GM18873 (cell line): ENCODE measurements at regions not wholly inside any gene's neighbourhood (a gene's known extent, or its start where the extent isn't known, plus 50 kb on each side); places are given as distances from the start of the nearest gene placed in this dataset.

ENCODE experiments used
- ATAC-seq: cut with Tn5 transposase; IDR thresholded peaks from one replicate; pipeline ENCODE4 v1.9.1; 2021; ENCODE audit warnings: mild to moderate bottlenecking, moderate library complexity, moderate number of reproducible peaks; ENCODE audit not compliant: unreplicated experiment, low FRiP score

DNA sequence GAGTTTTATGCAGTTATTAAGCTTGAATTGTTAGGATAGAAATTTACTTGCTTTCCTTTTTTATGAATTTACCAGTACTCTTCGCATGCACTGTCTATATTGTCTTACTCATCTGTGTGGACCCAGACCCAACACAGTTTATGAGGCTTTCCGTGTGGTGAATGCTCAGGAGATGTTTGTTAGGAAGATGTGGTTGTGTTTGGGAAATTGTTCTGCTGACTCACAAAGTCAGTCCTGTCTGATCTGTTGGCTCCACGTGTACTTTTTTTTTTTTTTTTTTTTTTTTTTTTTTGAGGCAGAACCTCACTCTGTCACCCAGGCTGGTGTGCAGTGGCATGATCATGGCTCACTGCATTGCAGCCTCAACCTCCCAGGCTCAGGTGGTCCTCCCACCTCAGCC, 532.5 kb downstream of the LMO7 start:
- no peak for ATAC-seq

DNA sequence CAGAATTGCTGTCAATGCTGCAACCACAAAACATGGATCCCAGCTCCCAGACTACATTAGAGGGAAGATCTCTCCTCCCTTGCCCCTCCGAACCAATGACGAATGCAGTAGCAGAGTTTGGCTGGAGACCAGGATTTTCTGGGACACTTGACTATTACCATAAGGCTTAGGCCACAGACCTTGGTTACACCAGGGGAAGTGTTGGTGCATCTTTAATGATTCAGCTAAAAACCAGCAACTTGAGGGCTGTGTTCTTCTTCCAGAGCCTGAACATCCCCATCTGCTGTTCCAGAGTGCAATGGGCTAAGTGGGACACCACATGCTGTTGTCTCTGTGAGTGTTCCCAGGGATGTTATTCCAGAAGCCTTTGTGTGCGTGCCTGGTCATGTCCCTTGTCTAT, 528.2 kb downstream of the LMO7 start:
- no peak for ATAC-seq

DNA sequence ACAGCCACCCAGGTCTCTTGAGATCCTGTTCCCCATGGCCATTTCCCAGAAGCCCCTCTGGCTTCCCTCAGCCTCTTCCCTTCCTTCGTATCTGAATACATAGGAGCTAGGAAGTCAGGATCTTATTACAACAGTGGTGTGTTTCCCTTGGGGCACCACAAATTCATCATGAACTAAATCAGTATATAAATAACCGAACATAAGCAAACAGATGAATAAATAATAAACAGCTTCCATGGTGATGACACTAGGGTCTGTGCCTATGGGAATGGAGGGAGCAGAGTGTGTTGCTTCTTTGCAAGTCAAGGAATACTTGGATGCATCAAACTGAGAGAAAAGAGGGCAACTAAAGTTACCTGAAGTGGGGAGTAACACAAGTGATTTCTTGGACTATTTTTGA, 527.6 kb downstream of the LMO7 start:
- ATAC-seq = no peak

DNA sequence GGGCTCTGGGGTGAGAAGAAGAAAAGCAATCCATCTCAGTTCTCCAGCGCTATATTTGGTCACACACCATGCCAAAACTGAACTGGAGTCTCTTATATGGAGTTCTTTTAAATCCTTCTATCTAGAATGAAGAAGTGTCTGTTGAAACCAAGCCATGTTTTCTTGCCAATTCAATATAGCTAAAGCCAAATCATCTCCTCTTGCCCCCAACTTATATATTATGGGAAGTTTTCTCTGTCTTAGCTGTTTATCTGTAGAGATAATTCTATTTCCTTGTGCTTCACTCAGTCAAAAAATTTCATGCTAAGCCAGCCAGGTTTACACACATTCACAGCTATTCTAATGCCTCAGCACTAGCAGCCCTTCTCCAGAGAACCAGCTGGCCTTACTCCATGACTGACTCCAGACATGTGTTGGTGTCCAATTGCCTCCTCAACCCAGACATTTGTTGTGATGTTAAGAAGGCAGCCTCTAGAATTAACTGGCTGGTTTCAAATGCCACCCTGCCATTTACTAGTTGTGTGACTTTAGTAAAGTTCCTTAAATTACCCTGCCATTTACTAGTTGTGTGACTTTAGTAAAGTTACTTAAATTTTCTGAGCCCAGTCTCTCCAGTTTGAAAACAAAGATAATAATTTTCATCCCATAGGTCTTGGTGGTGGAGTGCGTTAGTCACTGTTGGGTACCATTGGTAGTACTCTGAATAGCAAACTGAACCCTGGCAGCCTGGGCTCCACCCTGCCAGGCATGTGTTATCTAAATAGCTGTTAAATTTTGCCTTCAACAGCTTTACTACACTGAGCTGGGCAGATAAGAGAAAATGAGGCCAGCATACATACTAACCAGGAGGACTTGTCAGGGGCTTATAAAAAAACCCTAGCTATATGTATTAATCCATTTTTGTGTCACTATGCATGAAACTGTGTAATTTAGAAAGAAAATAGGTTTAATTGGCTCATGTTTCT, 525.1 kb downstream of the LMO7 start:
- no peak for ATAC-seq

DNA sequence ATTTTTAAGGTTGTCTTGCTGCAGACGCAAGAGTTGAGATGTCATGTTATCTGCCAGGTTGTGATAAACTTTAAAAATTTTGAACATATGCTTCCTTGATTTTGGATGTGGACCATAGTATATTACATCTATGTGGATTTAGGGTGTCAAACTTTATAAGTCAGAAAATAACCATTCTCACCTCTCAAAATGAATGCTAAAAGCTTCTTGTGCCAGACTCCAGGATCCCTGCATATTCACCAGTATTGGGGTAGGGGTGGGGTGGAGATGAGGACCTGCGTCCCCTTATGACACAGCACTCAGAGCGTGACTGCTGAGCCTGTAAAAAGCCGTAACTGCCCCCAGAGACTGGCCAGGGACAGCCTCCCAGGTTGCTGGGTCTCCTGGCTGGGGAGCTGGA, 524.4 kb downstream of the LMO7 start:
- no peak for ATAC-seq

DNA sequence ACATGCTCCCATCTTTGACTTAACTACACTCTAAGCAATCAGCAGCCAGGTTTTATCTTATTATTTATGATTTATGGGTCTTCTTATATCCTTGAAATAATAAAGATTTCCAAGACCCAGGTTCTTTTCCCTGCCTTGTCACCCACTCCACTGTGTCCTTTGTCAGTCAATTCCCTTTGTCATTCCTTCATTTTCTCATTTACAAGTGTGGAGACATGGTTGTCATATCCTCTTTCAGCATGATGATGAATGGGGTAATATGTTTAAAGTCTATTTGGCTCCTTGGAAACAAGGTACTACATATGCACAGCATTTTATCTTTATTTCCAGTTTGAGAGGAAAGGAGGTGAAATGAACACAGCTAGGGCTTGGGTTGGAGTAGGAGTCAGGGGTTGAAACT, 521.8 kb downstream of the LMO7 start:
- no peak for ATAC-seq

DNA sequence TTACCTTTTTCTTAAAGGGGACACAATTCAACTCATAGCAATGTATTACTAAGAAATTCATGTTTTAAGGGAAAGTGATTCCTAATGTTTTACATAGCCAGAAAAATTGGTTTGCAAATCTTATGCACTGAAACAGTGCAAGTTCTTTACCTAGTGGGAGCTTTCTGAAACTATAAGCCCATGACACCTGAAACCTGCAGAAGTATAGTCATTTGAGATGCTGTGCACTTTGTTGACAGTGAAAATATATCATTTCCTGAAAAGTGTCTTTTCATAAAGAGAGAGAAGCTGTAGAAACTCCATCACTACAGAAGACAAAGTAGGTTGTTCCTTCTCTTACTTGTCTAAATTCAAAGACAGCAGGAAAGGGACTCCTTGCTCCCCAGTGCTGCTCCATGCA, 517.1 kb downstream of the LMO7 start:
- ATAC-seq = no peak

DNA sequence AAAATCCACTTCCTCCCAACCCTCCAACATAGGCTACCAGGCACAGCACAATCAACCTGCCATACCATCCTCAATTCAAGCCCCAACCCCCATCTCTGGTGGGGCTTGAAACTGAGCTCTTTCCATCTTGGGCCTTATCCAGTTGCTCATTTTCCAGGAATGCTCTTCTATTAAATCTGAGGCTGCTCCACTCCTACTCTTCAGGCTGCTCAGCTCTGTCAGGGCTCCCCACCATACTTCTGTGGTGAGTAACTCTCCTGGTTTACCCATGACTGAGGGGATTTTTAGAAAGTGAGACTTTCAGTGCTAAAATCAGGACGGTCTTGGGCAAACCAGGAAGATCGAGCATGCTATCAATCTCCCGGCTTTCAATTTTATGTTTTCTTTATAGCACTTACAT, 512.8 kb downstream of the LMO7 start:
- ATAC-seq = no peak

DNA sequence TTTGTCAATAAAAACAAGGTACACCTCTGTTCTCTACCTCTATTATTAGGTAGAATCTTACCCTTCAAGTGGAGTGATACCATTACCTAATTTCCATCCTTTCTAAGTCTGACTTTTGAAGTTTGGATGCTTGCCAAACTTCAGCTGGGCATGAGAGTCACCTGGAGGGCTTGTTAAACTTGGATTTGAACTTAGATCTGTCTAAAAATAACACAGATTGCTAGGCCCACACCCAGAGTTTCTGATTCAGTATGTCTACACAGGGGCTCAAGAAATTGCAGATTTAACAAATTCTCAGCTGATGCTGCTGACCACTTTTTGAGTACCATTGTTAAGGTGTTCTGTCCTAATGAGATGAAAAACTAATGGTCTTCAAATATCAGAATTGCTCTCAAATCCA, 512.2 kb downstream of the LMO7 start:
- ATAC-seq = no peak

DNA sequence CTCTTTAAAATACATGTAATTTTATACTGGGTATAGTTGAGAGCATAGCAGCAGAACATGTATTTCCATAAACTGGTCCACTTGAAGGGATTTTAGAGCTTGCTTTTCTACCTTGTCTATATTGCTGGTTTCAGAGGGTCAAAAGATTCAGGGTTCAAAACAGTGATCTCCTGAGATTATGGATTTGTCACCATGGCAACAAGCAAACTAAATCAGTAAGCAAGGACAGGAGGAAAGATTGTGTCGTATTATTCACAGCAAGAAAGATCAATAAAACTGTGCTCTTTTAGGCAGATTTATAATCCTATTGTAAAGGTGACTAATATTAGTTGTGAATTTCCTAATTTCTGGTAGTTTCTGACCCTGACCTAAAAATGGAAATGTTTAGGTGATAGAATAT, 496.4 kb downstream of the LMO7 start:
- ATAC-seq = no peak

DNA sequence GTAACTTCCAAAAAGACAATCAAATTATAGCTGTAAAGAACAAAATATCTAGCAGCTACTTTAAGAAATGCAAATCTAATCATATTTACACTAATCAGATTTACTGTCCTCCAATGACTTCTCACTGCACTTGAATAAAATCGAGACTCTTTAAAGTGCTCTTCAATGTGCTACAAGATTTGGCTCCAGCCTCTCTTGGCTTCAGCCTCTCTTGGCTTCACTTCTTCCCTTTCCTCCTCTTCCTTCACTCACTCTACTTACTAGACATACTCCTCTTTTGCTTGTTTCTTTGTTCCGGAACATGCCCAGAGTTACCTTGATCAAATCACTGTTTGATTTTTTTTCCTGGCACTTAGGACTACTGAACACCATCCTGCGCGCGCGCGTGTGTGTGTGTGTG, 495.4 kb downstream of the LMO7 start:
- no peak for ATAC-seq

DNA sequence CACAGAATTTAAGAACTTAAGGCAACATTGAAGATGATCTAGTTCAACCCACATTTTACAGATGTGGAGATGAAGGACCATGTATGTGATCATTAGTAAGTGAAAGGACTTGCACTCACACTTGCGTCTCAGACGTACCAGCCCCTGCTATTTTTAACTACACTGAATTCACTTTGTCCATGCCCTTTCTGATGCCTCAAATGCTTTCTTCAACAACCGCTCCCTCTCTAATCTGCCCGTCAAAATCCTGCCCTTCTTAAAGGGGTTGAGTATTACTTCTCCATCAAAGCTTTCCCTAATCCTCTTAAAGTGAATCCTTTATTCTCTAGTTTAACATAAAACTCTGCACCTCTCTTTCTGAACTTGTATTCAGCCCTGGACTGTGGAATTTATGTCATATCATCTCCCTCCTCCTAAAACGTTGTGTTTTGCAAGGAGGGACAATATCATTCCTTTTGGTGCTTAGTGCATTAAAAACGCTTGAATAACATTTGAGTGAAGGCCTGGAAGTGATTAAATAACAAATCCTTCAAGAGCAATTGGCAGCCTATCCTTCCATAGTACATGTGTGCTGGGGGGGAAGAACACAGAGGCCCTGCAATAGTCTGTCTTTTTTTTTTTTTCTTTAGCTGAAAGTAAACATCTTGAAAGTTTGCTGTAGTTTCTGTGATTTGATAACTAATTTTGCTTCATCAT, 493.3 kb downstream of the LMO7 start:
- ATAC-seq = no peak

DNA sequence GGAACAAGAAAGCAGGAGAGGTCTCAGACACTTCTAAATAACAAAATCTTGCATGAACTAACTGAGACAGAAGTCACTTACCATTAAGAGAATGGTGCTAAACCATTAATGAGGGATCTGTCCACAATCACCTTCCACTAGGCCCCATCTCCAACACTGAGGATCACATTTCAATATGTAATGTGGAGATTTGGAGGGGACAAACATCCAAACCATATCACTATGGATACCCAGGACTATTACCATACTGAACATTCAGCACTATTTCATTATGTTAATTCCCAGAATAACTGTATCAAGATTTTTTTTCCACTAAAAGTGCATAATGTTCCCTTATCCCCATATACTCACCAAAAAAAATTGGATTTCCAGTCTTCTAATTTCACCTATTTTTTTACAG, 491.8 kb downstream of the LMO7 start:
- no peak for ATAC-seq

DNA sequence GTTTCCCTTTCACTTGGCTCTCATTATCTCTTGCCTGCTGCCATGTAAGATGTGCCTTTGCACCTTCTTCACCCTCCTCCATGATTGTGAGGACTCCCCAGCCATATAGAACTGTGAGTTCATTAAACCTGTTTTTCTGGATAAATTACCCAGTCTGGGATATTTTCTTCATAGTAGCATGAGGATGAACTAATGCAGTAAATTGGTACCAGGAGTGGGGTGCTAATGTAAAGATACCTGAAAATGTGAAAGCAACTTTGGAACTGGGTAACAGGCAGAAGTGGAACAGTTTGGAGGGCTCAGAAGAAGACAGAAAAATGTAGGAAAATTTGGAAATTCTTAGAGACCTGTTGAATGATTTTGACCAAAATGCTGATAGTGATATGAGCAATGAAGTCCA, 487.4 kb downstream of the LMO7 start:
- ATAC-seq = no peak

DNA sequence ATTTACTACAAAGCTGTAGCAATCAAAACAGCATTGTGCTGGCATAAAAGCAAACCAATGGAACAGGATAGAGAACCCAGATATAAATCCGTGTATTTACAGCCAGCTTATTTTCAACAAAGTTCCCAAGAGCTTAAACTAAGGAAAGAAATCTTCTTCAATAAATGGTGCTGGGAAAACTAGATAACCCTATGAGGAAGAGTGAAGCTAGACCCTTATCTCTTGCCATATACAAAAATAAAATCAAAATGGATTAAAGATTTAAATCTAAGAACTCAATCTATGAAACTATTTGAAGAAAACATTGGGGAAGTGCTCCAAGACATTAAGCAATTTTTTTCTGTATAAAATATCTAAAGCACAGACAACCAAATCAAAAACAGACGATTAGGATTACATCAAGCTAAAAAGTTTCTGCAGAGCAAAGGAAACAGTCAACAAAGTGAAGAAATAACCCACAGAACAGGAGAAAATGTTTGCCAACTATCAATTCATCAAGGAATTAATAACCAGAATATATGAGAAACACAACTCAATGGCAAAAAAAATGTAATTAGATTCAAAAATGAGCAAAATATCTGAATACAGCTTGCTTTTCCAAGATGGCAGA, 480.7 kb downstream of the LMO7 start:
- ATAC-seq = no peak

DNA sequence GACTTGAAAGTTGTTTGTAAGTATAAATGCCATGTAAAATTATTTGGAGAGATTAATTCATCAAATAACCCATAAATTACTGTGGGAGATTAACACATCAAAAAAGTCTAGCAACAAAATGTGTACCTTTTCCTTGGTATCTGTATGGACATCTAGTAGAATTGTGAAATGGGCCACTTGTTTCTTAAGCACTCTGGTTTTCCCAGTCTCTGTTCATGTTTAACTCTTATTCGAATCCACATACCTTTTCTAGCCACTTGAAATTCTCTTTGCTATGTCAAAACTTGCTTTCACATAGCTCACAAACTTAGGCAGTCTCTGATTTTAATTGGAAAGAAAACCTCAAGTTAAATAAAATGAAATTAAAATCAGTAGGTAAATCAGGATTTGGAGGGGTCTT, 470.6 kb downstream of the LMO7 start:
- no peak for ATAC-seq

DNA sequence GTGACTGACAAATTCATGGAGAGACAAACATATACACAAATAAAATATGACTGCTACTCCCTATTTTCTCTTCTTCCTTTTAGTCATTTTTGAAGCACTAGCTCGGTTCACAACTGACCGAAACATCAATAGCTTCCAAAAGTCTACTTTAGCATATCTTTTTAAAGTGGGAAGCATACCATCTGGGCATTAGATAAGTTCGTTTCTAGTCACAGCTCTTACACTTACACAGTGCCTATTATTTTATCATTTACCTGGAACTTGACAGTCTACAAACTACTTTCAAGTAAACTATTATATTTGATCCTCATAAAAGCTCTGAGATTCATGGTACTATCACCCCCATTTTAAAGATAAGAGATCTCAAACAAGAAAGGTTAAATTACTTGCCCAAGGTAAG, 458.5 kb downstream of the LMO7 start:
- ATAC-seq = no peak

DNA sequence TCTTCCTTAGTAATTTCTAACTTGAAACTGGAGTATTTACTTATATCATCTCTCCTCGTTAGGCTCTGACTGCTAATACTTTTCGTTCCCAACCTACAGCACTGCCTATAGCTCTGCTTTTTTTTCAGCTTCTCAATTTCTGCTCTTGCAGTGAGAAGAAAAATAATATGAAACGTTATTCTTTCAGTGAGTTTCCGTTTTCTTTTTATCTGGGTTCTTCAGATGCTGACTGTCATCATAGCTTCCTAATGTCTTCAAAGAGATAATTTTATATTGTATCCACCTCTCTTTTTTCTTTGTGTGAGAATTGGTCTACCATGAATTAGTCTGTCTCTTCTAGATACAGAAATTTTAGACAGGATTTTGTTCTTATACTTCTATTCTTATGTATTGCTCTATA, 454.9 kb downstream of the LMO7 start:
- ATAC-seq = no peak

DNA sequence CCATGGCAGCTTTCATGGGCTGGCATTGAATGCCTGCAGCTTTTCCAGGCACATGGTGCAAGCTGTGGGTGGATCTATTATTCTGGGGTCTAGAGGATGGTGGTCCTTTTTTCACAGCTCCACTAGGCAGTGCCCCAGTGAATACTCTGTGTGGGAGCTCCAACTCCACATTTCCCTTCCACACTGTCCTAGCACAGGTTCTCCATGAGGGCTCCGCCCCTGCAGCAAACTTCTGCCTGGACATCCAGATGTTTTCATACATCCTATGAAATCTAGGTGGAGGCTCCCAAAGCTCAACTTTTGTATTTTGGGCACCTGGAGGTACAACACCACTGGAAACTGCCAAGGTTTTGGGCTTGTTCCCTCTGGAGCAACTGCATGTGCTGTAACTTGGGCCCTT, 450.6 kb downstream of the LMO7 start:
- no peak for ATAC-seq

DNA sequence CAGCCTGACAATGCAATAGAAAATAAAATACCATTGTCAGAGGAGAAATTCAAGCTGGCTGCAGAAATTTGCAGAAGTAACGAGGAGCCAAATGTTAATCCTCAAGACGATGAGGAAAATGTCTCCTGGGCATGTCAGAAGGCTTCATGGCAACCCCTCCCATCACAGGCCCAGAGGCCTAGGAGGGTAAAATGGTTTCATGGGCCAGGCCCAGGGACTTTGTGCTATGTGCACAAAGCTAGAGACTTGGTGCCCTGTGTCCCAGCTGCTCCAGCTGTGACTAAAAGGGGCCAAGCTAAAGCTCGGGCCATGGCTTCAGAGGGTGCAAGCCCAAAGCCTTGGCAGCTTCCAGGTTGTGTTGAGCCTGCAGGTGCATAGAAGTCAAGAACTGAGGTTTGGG, 431.7 kb downstream of the LMO7 start:
- ATAC-seq = no peak

DNA sequence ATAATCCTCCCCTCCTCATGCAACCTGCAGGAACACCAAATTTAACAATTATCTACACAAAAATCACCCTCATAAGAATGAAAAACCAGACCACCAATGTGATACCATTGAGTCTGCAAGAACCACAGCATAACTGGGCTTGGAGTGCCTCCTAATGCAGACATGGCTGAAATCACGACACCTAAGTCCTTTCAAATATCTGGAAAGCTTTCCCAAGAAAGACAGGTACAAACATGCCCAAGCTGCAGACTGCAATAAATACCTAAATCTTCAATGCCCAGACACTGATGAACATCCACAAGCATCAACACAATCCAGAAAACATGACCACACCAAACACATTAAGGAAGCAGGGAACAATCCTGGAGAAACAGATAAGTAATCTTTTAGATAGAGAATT, 417.1 kb downstream of the LMO7 start:
- ATAC-seq = no peak

DNA sequence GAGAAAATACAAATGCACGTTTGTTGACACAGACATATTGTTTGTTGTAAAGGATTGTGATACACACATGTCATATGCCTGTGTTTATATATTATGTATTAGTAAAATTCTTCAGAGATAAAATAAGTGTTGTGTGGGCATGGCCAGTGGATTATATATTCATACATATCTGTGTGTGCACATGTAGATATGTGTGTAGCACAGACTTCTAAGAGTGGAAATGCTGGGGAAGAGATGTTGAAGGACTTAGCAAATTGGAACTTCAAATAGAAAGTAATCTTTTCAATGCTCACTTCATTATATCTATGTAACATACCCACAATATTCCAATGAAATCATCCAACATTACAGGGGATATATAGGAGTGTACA, 413.2 kb downstream of the LMO7 start:
- ATAC-seq = no peak
